NCI-H1092 treated with DMSO at 0.1 percent for 48 hours (cell line): ENCODE measurements at regions not wholly inside any gene's neighbourhood (a gene's known extent, or its start where the extent isn't known, plus 50 kb on each side); places are given as distances from the start of the nearest gene placed in this dataset.
"Not testable (repeated sequence)": the region's sequence is repeated elsewhere in the genome, so short reads cannot be mapped to it uniquely, and the experiment has no call there.

Source experiments
- DNase-seq: peaks from one replicate; lab custom pipeline; 2025; lab: John Stamatoyannopoulos, UW

DNA sequence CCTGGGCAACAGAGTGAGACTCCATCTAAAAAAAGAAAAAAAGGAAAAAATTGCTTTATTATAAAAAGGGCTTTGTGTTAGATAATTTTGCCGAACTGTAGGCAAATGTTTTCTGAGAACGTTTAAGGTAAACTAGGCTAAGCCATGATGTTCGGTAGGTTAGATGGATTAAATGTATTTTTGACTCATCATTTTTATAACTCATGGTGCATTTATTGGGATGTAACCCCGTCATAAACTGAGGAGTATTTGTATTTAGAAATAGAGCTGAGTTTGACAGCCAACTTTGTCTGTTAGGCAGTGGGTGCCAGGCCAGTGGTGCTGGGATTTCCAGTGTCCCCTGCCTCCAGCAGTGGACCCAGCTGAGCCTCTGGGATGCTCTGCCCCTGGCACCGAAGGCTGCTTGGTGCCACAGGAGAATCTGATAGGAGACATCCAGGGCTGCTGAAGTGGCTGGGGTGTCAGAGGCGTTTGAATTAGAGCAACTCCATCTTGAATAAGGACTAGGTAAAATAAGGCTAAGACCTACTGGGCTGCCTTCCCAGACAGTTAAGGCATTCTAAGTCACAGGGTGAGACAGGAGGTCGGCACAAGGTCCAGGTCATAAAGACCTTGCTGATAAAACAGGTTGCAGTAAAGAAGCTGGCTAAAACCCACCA, 114.9 kb upstream of the EEPD1 start:
- DNase-seq: no peak

DNA sequence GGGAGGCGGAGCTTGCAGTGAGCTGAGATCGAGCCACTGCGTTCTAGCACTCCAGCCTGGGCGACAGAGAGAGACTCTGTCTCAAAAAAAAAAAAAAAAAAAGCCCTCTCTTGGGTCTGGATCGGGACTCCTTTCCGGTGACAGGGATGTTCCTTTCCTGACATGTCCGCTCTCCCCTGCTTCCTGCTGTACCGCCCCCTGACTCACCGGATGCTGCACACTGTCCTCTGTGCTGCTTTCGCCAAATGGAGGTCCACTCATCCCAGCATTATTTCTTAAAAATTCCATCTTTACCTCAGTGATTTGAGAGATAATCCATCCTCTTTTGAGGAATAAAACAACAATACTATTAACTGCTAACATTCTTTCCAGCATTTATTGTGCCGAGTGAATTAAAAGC, 113.8 kb upstream of the EEPD1 start:
- DNase-seq: no peak

DNA sequence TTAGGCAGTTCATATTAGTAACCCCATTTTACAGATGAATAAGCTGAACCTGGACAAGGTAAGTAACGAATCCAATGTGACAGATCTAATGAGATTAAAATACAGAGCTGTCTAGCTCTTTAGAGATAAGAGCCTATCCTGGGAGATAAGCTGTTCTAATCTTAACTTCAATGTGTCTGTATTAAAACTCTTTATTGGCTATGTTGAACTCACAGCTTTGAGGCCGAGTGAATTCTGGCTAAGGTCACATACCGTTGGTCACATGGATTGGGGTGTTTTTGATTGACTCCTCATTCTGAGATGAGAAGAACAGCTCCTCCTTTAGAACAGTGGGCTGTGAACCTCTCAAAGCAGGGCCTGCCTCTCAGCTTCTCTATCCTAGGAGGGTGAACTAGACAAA, 113.4 kb upstream of the EEPD1 start:
- no peak for DNase-seq

DNA sequence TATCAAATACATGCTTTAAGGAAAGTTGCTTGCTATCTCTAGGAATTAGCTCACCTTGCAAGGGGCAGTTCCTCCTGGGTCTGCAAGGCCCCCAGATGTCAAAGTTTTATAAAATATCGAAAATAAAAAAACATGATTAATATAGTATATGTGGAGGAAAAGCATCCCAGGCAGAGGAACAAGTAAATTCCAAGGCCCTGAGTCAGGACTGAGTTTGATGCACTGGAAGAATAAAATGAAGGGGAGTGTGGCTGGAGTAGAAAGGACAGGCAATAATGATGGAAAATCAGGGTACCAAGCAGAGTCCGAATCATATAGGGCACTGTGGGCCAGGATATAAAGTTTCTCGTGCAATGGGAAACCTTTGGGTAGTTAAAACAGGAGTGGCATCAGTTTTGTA, 112.4 kb upstream of the EEPD1 start:
- no peak for DNase-seq

DNA sequence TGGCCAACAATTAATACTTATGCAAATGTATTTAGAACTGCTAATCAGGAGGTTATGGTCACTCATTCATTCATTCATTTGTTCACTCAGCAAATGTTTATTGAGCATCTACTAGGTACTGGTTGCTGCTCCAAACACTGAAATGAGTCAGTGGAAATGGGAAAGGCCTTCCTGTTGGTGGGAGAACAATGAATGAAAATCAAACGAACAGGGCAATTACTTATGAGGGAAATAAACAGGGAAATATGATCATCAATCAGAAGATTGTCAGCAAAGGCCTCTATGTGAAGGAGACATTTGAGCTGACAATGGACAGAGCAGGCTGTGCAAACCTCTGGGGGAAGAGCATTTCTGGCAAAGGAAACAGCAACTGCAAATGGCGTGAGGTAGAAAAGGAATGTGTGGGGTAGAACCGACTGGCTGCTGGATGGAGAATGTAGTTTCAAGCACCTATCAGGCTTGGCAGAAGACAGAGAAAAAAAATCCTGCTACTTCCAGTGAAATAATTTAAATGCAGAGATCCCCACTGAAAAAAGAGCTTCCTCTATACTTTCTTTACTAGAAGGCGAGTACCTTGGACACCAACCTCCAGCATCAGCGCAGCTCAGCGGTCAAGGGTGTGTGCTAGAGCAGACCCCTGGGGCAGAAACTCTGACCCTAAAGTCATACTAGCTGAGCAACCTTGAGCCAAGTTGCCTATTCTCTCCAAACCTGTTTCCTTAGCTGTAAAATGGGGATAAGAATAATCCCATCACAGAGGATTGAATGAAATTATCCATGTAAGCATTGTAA, 108.8 kb upstream of the EEPD1 start:
- DNase-seq: no peak

DNA sequence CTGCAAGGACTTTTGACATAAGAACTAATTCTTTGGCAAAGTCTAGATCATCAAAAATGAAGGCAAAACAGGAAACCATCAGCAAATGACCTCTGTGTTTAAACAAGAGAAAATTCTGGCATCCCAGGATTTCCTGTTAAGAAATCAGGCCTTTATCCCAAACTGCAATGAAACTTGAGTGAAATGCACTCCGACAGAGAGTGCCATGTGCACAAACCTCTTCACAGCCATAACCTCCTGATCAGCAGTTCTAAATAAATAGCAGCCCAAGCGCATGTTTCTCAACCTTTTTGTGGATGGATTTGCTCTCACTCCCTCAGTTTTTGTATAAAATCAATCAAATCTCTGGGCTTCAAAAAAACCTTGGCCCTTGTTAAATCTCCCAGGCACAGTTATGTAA, 107.7 kb upstream of the EEPD1 start:
- DNase-seq: no peak

DNA sequence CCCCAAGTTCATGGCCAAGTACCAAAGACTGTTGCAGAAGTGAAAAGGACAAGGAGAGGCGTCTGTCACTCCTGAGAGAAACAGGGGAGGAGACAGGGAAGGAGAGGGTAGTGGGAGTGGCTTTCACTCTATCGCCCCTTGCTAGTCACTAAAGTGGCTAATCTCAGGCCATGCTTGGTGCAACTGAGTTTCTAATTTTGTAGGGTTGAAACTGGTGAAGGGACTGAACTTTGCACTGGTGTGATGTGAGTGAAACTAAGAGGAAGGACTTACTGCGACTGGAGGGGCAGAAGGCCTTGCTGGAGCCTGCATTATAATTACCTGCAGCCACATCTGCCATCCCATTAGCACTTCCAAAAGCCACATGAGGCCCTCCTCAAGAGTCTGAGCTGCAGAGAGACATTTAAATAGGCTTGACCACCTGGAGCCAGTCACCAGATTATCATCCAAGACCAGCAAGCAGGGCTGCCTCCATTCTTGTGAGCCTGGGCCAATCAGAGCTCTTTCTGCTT, 107.2 kb upstream of the EEPD1 start:
- no peak for DNase-seq

DNA sequence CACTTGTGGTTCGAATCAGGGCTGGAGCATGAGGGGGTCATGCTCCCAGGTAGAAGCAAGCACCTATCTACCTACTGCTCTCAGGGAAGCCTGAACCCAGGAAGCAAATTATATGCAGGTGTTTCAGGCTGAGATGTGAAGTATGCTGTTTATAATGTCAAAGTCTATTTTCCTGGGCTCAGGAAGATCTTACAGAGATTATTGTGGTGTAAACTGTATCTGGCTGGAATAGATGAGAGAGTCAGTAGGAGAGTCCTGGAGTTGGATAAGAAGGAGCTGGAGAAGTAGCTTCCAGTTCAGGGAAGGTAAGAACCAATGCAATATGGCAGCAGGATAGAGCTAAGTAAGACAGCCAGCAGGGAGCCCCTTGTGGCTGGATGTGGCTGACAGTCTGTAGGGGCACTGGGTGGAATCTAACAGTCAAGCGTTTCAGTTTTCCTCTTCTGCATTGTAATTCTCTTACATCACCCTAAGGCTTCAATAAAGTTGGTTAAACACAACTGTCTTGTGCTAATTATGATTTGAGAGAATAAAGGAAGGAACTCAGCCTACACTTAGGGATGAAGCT, 105.9 kb upstream of the EEPD1 start:
- DNase-seq: no peak

DNA sequence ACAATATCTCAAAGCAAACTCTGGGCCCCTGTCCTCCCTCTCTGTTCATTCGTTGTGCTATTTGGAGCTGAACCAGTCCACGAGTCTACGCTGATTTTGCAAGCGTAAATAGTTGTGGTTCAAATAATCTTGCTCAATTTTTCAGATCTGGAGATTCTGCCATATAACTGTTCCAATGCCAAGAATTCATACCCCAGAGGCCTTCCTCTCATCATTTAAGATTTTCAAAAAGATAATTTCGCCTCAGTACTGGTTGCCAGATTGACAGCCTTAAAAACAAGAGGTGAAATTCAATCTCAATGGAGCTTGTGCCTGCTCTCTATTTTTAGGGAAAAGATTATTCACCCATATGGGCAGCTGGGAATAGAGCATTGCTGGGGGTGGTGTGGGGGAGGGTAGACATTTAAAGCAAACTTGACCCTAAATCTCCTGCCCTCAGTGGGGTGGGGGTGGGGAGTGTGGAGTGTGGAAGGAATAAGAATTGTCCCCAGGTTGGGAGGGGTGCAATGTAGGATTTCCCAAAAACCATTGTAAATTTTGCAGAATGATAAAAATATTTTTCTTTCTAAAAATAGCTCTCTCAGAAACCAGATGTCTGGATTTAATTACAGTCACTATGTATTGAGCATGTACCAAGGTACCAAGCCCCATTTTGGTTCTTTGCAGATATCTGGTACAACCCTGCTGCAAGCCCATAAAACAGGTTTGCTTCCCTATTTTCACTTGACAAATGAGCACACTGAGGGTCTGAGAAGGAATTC, 104.7 kb upstream of the EEPD1 start:
- no peak for DNase-seq

DNA sequence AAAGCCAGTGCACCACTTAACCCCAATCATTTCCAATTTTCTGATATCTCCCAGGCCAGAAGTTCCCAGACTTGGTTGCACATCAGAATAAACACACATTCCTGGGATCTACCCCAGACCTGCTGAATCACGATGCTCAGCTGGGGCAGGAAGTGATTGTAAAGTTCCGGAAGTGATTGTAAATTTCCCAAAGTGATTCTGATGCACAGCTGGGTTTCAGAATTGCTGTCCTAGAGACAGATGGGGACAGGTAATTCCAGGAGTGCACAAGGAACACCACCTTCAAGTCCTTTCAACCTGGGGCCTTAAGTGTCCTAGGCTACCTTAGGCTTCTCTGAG, 104.2 kb upstream of the EEPD1 start:
- DNase-seq: no peak

DNA sequence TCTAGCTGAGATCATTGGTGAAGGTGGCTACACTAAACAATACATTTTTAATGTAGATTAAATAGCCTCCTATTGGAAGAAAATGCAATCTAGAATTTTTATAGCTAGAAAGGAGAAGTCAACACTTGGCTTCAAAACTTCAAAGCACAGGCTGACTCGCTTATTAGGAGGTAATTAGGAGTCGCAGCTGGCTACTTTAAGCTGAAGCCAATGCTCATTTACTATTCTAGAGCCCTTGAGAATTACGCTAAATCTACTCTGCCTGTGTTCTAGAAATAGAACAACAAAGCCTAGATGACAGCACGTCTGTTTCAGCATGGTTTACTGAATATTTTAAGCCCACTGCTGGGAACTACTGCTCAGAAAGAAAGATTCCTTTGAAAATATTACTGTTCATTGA, 101.6 kb upstream of the EEPD1 start:
- DNase-seq: no peak

DNA sequence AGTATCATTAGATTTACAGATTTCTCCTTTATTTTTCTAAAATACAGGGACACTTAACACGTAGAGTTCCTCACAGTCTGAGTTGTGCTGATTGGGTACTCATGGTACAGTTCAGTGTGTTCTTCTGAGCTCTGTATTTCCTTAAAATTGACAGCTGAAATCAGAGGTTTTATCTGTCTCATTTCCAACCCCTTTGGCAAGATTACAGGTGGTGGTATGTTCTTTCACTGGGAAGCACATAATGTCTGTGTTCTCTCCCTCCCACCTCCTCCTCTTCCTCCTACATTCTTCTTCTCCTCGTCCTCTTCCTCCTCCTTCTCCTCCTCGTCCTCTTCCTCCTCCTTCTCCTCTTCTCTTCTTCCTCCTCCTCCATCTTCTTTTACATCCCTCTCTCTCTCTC, 99.5 kb upstream of the EEPD1 start:
- no peak for DNase-seq

DNA sequence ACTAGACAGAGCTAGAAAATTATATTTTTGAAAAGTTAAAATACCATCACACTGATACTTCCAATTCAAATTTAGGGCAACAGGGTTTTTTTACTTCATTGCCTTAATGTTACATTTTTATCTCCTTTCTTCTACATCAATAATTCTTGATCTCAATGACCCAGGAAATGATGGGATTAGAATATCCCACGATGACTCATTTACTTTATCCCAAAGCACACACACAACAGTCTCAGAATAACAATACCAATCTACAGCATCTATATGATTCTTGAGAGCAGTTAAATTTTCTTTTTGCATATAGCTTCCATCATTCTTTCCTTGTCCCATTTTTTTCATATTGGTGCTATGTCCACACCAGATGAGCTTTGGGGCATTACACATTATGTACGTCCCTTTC, 98.4 kb upstream of the EEPD1 start:
- DNase-seq: no peak

DNA sequence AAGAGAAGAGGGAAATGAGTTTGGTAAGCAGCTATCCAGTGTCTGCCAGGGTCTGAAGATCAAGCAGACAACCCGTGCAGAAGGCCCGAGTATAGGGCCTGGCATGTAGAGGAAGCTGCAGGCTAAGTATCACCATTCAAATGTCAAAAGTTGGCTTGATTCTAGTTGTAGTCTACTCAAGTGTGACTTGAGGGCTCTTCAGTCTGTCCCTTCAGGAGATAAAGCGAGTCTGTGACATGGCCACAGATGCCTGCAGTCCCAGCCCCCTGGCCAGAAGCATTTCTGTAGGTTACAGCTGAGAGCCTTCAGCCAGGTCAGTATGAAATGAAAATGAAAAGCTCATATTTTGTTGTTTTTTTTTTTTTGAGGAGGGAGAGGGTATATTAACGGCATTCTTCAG, 97.8 kb upstream of the EEPD1 start:
- no peak for DNase-seq

DNA sequence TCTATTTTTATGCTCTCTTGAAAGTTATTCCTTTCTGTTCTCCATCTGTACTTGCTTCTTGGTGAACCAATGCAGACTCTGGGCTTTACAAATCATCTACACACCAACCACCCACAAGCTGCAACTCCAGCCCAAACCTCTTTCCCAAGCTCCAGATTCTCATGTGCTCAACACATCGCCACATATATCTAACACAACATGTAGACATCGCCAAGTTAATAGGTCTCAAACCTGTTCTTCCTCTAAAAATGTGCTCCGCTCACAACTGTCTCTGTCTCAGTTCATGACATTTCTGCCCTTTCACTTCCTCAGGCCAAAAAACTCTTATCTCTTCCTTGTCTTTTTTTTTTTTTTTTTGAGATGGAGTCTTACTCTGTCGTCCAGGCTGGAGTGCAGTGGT, 95.7 kb upstream of the EEPD1 start:
- DNase-seq: no peak

DNA sequence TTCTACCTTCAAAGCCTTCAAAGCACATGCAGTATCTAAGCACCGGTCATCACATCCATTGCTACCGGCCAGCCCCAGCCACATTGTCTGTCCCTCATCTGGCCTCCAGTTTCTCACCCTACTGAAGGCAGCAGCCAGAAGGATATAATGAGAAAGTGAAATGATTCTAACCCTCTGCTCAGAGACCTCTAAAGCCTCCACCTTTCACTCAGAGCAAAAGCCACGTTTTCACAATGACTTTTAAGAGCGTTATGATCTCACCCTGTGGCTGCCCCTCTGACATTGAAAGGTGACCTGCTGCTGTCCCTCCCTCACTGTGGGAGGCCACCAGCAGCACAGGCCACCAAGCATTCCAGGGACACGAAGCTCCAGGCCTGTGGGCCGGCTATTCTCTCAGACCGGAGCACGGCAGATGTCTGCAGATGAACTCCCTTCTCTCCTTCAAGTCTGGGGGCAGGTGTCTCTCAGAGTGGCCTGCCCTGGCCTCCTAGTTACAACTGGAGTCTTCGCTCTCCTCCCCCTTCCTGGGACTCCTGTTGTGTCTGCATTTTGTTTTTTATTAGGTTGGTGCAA, 94.9 kb upstream of the EEPD1 start:
- no peak for DNase-seq

DNA sequence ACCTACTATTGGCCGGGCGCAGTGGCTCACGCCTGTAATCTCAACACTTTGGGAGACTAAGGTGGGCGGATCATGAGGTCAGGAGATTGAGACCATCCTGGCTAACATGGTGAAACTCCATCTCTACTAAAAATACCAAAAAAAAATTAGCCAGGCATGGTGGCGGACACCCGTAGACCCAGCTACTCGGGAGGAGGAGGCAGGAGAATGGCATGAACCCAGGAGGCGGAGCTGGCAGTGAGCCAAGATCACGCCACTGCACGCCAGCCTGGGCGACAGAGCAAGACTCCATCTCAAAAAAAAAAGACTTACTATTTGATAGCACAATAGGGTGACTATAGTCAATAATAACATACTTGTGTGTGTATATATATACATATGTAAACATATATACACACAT, 92.7 kb upstream of the EEPD1 start:
- DNase-seq: not testable (repeated sequence)

DNA sequence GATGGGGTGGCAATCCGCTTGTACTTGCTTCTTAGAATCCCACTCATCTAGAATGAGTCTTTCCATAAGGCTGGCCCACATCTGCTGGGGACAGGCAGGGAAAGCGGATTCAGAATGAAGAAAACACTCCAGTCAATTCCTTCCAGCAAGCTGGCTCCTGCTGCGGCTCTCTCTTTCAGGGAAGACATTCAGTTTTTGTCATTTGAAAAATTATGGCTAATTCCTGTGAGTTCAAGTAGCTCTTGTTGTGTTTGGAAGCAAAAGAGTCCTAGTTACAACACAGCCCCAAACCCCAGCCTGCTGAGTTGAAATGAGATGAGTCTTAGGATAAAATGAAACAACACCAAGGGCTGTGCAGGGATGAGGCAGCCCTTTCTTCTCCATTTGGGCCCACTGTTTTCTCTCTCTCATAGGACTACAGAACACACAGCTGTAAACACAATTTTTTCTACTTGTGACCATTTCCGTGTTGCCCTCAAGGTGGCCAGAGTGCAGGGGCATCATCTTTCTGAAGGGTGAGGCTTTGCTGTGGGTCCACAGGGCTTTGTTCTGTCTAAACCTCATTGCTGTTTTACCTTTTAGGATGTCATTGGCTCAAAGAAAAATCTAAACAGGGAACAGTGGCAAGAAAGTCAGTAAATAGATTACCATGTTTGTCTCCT, 90.8 kb upstream of the EEPD1 start:
- no peak for DNase-seq

DNA sequence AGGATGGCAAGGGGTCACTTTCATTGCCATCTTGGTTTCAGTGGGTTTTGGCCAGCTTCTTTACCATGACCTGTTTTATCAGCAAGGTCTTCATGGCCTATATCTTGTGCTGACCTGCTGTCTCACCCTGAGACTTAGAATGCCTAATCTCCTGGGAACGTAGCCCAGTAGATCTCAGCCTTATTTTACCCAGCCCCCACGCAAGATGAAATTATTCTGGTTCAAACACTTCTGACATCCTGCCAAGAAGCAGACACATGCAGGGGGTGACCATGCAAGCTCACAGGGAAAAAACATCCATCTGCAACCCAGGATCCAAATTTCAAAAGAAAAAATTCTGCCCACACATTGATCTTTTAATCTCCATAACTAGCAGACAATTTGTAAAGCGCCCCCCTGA, 88.4 kb upstream of the EEPD1 start:
- DNase-seq: no peak

DNA sequence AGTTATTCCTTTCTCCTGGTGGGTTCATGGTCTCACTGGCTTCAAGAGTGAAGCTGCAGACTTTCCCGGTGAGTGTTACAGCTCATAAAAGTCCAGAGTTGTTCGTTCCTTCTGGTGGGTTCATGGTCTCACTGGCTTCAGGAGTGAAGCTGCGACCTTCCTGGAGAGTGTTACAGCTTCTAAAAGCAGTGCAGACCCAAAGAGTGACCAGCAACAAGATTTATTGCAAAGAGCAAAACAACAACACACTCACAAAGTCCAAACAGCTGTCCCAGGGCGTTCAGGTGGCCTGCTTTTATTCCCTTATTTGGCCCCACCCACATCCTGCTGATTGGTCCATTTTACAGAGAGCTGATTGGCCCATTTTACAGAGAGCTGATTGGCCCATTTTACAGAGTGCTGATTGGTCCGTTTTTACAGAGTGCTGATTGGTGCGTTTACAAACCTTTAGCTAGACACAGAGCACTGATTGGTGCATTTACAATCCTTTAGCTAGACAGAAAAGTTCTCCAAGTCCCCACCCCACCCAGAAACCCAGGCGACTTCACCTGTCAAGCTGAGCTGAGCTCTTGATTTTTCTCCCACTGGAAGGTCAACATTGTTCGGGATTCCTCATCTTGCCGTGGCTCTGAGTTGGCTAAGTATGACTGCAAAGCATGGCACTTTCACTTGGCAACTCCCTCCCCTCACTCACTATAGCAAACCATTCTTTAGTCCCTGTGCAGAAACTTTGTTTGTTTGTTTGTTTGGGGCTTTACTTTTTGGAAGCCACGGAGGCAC, 87.3 kb upstream of the EEPD1 start:
- DNase-seq: not testable (repeated sequence)

DNA sequence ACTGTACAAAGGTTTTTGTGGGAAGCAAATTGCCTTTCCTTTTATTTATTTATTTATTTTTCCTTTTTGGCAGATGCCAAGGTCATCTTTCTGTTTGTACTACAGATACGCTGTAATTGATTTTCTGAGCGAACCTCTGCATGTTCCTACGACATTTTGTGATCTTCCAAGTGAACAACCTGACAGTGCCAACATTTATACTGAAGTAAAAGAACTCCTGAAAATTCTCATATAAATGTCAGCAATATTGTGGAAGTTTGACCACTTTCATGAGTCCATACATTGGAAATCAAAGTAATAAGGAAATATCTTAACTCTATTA, 86.8 kb upstream of the EEPD1 start:
- no peak for DNase-seq
